NB4 (cell line): ENCODE measurements at regions not wholly inside any gene's neighbourhood (a gene's known extent, or its start where the extent isn't known, plus 50 kb on each side); places are given as distances from the start of the nearest gene placed in this dataset.
"Not testable (repeated sequence)": the region's sequence is repeated elsewhere in the genome, so short reads cannot be mapped to it uniquely, and the experiment has no call there.

Experiments used
- DNase-seq: peaks from one replicate; pipeline ENCODE4 v3.0.0; 2010; ENCODE audit warnings: low read depth
- H3K4me3 ChIP-seq: one replicate; pipeline ENCODE4 v1.5.1; 2011; ENCODE audit warnings: mild to moderate bottlenecking, low read depth, low read length, moderate library complexity
- MAX ChIP-seq: IDR thresholded peaks from 2 replicates; pipeline ENCODE4 v1.6.1; 2011; ENCODE audit warnings: low read depth, low read length
- MYC ChIP-seq: IDR thresholded peaks from 2 replicates; pipeline ENCODE4 v1.6.1; 2011; ENCODE audit warnings: low read depth, low read length
- POLR2A ChIP-seq: IDR thresholded peaks from 2 replicates; pipeline ENCODE4 v1.6.1; 2011; ENCODE audit warnings: mild to moderate bottlenecking; ENCODE audit not compliant: insufficient read length; ENCODE audit errors: extremely low read depth
- TF ChIP-seq, protein P1 (sequence below): IDR thresholded peaks from one replicate; pipeline ENCODE4 v1.5.1; 2012; ENCODE audit warnings: low read depth, low read length

DNA sequence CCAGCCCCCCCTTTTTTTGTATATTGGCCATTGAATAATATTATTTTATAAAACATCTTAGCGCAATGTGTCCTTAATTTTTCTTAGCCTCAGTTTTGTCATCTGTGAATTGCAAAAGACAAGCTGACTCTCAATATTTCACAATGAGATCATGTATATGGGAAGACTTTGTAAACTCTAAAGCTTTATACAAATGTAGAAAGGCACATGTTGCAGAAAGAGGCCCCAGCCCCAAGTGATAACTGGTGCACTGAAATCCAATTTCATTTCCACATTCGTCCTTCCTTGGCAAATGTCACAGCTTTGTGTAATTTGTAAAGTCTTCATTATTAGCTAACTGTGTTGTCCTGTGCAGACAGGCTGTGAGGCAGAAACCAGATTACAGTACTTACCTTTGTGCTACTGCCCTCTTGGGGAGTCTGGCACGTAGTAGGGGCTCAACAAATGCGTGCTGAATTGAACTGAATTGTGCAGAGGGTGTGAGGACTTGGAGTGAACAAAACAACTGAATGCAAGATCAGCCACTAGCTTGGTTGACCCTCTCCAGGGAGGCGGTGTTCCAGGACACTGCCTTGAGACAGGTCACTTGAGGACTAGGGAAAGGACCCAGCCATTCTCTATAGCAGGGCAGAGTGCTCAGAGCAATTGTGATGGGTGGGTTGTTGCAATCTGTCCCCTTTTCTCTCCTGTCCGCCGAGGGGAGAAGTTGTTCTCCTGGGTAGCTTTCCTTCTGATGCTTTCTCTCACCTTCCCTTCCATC is 74.6 kb downstream of the LMO4 start:
- TF ChIP-seq MAX = no peak
- no peak for TF ChIP-seq POLR2A
- TF ChIP-seq, protein P1, sequence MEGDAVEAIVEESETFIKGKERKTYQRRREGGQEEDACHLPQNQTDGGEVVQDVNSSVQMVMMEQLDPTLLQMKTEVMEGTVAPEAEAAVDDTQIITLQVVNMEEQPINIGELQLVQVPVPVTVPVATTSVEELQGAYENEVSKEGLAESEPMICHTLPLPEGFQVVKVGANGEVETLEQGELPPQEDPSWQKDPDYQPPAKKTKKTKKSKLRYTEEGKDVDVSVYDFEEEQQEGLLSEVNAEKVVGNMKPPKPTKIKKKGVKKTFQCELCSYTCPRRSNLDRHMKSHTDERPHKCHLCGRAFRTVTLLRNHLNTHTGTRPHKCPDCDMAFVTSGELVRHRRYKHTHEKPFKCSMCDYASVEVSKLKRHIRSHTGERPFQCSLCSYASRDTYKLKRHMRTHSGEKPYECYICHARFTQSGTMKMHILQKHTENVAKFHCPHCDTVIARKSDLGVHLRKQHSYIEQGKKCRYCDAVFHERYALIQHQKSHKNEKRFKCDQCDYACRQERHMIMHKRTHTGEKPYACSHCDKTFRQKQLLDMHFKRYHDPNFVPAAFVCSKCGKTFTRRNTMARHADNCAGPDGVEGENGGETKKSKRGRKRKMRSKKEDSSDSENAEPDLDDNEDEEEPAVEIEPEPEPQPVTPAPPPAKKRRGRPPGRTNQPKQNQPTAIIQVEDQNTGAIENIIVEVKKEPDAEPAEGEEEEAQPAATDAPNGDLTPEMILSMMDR = no peak
- no peak for DNase-seq
- H3K4me3 ChIP-seq = no peak overlapping the region

DNA sequence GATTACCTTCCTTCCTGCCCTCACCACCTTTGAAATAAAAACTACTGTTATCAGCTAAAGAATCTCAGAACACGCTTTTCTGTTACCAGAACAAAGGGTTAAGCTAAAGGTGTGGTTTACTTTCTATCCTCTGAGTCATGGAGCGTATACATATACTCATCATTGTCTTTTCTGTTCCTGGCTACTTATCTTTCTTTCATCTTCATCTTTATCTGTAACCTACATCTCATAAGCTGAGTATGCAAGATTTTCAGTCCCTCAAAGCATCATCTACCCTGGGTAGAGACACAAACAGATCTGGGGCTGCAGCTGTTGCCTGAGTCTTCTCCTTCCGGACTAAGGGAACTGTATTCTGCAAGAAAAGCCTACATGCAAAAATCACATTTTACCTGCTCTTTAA is 75.6 kb downstream of the LMO4 start:
- no peak for DNase-seq
- no peak overlapping the region for H3K4me3 ChIP-seq
- no peak for TF ChIP-seq MYC

GRCh38 chr1:87408665-87409248 is 80.1 kb downstream of the LMO4 start:
- TF ChIP-seq MAX = no peak
- TF ChIP-seq, protein P1 = no peak
- no peak for TF ChIP-seq POLR2A
- TF ChIP-seq MYC = no peak
- no peak for DNase-seq
- no peak overlapping the region for H3K4me3 ChIP-seq

- no peak overlapping the region for H3K4me3 ChIP-seq
- DNase-seq = no peak
- no peak for TF ChIP-seq POLR2A
- TF ChIP-seq, protein P1 = no peak
- no peak for TF ChIP-seq MAX
- no peak for TF ChIP-seq MYC
Observed at GRCh38 chr1:87410776-87411480, 82.2 kb downstream of the LMO4 start.

- not testable (repeated sequence) for H3K4me3 ChIP-seq, DNase-seq
Observed at GRCh38 chr1:87413846-87414245, 85.2 kb downstream of the LMO4 start.

- TF ChIP-seq MYC (no peak), MAX (no peak), POLR2A (no peak)
- TF ChIP-seq, protein P1 = no peak
- DNase-seq = no peak
- H3K4me3 ChIP-seq = no peak overlapping the region
Observed at GRCh38 chr1:87418048-87418447, 89.4 kb downstream of the LMO4 start.
